ENCODE measurements at regions not wholly inside any gene's neighbourhood (a gene's known extent, or its start where the extent isn't known, plus 50 kb on each side); places are given as distances from the start of the nearest gene placed in this dataset.

DNA sequence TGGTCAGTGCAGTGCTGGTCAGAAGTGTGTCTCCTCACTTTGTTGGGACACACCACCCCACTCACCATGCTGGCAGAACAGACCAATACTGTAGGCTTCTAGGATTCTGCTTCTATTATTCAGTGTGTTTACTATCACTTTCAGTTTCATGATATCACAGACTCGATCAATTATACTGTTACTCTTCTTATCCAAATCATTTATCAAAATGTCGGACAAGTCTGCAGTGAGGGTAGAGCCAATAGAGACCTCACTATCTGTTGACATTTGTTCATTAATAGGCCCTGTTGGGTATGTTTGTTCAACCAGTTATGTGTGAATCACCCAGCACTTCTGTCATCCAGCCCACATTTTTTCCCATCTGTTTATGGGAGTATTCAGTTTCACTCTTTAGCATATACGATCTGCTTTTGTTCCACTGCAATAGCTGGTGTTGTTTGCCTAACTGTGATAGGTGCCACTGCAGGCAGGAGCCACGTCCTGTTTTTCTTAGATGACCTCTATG is 140.1 kb downstream of the NRN1 start:
- TF ChIP-seq, protein P1, sequence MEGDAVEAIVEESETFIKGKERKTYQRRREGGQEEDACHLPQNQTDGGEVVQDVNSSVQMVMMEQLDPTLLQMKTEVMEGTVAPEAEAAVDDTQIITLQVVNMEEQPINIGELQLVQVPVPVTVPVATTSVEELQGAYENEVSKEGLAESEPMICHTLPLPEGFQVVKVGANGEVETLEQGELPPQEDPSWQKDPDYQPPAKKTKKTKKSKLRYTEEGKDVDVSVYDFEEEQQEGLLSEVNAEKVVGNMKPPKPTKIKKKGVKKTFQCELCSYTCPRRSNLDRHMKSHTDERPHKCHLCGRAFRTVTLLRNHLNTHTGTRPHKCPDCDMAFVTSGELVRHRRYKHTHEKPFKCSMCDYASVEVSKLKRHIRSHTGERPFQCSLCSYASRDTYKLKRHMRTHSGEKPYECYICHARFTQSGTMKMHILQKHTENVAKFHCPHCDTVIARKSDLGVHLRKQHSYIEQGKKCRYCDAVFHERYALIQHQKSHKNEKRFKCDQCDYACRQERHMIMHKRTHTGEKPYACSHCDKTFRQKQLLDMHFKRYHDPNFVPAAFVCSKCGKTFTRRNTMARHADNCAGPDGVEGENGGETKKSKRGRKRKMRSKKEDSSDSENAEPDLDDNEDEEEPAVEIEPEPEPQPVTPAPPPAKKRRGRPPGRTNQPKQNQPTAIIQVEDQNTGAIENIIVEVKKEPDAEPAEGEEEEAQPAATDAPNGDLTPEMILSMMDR (IDR thresholded peaks at IDR 0.05; ENCODE audit: low read depth, low read length): no peak
- no peak for TF ChIP-seq POLR2A (IDR thresholded peaks at IDR 0.05; ENCODE audit: extremely low read depth, insufficient read length)

All from NB4 (cell line).